ENCODE measurements at regions not wholly inside any gene's neighbourhood (a gene's known extent, or its start where the extent isn't known, plus 50 kb on each side); places are given as distances from the start of the nearest gene placed in this dataset.

DNA sequence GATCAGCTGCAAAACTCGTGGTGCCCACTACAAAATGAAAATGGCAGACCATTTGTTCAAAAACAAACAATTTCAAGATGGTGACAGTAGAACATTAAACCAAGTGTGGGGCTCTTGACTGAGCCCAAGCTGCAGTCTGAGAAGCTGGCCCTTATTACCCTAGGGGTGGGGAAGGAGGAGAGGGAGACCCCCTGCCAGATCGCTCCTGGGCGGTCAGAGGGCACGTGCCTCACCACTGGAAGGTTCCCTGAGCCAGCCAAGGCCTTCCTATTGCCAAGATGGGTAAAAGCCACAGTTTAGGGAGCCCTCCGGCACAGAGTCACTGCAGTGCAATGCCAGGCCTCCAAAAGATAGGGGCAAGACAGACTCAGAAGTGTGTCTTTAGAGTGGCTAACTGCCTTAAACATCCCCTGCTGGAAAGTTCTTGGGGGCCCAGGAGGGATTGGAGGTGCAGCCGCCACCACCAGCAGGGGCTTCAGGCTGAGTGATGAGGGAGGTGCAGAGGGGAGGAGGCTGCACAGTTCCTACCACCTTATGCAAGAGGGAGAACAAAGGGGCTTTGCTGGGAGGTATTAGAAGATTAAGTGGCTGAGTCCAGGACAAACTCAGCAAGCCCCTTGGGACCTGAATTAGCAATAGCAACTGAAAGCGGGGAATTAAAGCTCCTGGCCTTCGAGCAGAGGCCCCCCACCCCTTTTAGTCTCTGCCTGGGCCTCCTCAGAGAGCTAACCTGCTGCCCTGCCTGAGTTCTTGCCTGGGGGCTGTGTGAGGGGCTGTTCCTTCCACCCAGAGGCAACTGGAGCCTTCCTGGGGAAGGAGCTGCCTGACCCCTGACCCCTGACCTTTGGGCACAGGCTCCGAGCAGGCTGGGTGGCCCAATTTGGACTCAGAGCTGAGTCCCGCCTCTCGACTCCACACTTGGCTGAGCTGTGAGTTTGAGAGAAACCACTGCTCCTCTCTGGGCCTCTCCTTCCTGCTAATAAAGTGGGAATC, 88.4 kb downstream of the VEGFA start:
- in situ Hi-C loops (cut with HindIII; ENCODE audit: low sequenced_read_pairs) = no loop called here

DNA sequence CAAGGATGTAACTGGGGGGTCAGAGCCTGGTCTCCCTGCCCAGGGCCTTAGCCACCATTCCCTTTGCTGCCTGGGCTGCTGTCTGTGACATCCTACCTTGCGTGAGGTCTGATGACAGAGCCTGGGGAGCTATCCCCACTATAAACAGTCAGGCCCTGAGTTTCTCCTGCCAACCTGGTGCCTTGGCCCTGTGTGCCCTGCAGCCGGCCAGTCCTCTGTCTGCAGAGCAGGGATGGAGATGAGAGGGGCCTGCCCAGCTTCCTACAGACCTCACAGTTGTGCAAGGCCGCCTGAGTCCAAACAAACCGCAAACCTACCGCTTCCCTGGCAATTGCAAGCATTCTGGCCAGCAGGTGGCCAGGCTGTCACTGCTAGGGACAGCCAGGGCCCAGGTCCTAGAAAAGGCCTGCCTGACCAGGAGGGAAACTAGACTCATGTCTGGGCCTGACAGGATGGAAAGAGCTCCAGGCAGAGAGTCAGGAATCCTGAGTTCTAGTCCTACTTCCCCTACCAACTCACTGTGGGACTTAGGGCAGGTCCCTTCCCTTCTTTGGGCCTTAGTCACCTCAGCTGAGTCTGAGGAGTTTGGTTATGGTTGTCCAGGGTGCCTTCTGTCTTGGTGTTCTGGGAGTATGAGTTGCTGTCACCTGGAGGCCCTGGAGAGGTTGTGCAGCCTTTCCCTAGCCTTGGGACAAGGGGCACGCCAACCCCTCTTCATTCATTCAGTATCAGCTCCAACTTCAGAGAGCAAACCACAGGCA, 86.2 kb downstream of the VEGFA start:
- in situ Hi-C loops (cut with HindIII; ENCODE audit: low sequenced_read_pairs) = no loop called here

DNA sequence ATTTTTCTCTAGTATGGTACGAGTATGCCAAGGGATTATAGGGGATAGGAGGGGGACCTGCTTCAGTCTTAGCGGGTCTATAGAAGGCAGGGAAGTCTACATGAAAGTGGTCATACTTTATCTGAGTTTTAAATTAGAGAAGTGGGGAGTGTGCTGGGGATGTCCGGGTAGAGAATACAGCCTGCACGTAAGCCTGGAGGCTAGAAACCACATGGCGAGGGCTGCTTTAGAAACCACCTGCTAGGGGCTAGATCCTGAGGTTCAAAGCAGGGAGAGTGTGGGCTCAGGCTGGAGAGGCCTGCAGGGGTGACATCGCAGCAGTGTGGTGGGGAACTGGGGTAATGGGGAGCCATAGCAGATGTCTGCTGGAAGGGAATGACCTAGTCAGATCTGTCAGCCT, 85.2 kb downstream of the VEGFA start:
- in situ Hi-C loops (cut with HindIII; ENCODE audit: low sequenced_read_pairs) = no loop called here

DNA sequence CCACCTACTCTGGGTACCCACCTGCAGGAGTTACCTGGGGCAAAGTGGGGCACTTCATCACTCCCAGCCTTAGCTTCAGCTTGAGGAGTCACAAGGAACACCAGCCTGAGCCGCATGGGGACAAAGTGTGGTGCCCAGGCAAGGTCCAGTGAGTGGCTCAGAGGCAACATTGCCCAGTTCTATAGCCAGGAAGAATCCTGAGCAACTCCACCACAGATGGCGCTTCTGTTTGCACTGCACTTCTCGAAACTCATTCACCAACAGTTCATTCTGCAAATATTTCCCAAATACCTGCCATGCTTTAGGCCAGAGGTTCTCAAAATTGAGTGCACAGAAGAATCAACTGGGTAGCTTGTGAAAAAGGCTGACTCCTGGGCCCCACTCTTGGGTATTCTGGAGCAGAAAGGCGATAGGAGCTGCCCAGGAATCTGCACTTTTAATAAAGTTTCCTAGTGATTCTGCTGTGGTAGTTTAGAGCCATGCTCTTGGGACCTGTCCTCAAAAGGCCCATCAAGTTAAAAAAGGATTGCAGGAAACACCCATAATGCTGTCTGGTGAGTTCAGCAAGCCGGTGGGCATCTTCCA, 83.1 kb downstream of the VEGFA start:
- in situ Hi-C loops (cut with HindIII; ENCODE audit: low sequenced_read_pairs) = no loop called here

DNA sequence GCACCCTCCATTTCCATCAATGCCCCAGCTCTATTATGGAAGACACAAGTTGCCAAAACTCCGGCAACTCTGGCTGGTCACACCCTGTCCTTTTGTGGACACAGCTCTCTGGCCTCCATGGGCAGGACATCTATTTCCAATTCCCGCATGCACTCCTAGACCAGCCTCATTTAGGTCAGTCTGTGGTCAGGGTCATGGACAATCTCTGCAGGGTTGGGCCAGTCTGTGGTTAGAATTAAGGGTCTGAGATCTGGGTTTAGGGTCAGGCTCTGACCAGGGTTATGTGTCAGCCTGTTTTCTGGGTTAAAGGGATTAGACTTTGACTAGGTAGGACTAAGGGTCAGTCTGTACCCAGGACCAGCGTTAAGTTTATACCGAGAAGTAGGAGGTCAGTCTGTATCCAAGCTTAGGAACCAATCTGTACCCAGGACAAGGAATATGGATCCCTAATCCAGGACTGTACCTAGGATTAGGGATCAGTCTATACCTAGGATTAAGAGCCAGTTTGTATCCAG, 82.4 kb downstream of the VEGFA start:
- in situ Hi-C loops (cut with HindIII; ENCODE audit: low sequenced_read_pairs) = no loop called here

DNA sequence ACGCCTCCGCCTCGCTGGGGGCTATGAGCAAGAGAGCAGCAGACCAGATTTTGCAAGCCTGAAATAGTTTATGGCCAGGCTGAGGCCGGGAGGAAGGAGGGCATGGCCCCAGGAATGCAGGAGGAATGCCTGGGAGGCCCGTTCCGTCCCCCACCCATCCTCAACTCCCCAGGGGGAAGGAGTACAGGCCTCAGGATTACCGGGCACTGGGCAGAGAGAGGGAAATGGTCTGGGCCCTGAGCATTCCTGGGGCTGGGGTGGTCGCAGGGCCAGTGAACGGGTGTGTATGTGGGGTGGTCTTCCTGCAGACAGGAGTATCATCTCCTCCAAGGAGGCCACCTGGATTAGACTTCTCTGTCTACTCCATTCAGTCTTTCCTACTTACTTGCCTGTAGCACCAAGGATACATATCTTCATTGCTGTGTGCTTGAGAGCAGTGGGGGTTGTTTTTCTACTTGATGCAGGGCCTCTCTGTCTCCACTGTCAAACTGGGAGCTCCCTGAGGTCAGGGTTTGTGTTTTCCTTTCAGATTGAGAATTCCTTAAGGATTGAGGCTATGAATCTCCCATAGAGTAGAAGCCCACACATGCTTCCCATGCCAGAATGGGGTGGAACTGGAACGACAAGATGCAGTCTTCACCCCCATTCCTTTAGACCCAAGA, 81.3 kb downstream of the VEGFA start:
- in situ Hi-C loops (cut with HindIII; ENCODE audit: low sequenced_read_pairs) = no loop called here

DNA sequence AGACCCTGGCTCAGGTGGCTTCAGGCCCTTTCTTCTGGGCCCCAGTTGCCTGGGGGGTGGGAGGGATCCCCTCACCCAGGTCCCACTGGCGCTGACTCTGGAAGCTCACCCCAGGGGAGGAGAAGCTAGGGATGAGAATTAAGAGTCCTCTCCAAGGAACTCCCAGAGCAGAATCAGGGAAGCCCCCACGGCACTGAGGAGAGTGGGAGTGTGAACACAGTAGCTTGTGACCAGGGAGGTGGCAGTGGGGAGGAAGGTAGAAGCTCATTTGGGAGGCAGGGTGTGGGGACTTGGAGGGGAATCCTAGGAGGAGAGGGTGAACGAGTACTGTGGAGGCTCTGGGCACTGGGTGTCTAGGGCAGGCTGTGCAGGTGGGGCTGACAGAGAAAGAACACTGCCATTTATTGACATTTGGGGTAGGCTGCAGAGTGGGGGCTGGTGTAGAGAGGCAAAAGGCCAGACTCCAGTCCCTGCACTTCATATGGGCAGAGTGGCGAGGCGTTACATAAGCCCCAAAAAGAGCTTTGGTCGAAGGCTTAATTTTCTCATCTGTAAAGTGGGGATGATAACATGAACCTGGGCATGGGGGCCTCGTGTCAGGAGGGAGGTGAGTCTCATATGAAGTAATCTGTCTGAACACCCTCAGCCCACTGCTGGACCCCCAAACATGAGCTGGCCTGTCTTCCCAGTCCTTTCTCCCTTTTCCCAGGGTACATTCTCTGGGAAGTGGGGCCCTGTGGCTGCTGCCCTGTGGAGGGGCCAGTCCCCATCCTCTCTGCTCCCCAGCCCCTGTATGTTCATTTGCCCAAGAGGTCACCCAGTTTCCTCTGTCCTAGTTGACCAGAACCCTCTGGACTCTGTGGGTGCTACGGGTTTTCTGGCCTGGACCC, 80.5 kb downstream of the VEGFA start:
- in situ Hi-C loops (cut with HindIII; ENCODE audit: low sequenced_read_pairs) = no loop called here

DNA sequence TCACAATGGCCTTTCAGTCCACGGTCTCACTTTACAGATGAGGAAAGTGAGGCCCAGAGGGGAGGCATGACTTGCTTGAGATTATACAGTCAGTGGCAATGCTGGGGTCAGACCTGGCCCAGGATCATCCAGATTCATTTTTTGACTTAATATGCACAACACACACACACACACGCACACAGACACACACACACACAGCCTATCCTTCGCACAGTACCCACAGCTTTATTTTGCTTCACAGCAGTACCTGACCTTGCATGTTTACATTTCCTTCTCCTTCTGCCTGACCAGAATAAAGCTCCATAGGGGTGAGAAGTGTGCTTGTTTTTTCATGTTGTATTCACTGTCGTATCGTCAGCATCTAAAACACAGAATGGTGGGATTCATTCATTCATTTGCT, 79.8 kb downstream of the VEGFA start:
- in situ Hi-C loops (cut with HindIII; ENCODE audit: low sequenced_read_pairs) = no loop called here

DNA sequence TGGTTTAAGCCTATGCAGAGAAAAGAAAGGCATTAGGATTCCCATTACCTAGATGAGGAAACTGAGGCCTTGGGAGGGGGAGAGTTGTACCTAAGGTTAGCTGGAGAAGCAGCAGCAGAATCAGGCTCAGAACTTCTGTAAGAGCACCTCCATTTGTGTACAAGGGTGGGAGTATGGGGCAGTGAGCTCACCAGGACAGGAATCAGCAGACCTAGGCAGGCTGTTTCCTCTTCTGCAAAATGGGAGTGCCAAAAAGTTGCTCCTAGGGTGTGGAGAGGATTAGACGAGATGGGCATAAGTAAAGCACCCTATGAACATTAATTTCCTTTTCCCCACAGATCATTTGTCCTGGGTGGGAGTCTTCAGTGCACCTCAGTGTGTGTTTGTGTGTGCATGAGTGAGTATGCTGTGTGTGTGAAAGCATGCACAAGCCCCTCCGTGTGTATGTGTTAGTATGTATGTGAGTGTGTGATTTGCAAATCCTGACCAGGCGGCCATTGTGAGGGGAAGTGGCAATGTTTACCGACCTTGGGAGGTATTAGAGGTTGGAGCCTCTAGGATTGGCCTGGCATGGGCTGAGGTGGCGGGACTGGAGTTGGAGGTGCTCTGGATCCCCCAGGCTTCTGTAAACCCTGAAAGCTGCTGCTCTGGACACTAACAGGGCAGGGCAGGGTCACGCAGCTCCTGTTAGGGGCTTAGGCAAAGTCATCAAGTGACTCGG, 78.8 kb downstream of the VEGFA start:
- in situ Hi-C loops (cut with HindIII; ENCODE audit: low sequenced_read_pairs) = no loop called here

DNA sequence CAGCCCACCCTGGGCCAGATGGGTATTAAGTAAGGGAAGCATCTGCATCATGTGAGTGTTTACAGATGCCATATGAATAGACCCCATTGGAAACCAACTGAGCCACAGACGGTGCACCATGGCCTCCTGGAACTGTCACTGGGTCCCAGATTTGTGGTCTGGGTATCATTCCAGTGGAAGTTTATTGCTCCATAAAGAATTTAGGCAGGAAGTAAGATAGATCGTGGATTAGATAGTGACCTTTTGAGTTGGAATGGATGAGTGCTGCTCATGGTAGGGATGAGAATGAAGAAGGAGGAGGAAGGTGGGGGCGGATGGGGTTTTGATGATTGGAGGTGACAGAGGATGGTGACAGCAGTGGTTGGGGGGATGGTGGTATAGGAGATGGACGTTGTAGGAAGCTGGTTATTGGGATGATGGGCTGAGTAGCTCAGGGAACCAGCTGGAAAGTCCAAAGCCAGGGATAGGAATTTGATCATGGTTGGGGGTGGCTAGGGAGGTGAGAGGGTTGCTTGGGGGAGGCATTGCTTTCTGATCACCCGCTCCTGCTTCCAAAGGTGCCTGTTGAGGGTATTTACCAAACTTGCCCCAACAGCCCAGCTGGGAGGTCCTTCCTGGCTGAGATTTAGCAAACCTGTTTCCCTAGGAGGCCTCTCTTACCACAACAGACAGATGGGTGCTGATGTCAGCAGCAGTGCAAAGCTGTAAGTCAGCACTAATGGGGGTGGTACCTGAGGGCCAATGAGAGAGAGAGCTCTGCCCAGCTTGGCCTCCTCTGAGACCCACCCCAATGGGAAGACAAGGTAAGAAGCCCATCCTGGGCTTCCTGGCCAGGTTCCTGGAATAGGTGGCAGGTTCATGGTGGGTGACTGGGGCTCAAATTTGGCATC, 78.0 kb downstream of the VEGFA start:
- in situ Hi-C loops (cut with HindIII; ENCODE audit: low sequenced_read_pairs) = no loop called here

DNA sequence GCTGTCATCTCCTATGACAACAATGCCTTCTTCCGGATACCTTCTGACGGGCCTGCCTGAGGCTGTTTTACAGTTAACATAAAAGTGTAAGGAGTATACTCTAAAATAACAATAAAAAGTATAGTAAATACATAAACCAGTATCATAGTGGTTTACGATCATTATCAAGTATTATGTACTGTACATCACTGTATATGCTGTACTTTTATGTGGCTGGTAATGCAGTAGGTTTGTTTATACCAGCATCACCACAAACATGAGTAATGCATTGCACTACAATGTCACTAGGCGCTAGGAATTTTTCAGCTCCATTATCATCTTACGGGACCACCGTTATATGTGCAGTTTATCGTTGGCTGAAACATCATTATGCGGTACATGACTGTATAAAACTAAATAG, 76.5 kb downstream of the VEGFA start:
- in situ Hi-C loops (cut with HindIII; ENCODE audit: low sequenced_read_pairs) = no loop called here

DNA sequence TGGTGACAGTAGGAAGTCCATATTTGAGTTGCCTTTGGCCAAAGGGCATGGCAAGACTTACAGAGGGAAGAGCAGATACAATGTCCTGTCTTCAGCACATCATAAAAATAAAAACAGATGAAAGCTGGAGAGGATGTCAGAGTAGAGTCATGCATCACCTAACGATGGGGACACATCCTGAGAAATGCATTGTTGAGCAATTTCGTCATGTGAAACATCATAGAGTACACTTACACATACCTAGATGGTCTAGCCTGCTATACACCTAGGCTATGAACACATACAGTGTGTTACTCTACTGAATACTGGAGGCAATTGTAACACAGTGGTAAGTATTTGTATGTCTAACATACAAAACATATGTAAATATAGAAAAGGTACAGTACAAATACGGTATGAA, 75.6 kb downstream of the VEGFA start:
- in situ Hi-C loops (cut with HindIII; ENCODE audit: low sequenced_read_pairs) = no loop called here

DNA sequence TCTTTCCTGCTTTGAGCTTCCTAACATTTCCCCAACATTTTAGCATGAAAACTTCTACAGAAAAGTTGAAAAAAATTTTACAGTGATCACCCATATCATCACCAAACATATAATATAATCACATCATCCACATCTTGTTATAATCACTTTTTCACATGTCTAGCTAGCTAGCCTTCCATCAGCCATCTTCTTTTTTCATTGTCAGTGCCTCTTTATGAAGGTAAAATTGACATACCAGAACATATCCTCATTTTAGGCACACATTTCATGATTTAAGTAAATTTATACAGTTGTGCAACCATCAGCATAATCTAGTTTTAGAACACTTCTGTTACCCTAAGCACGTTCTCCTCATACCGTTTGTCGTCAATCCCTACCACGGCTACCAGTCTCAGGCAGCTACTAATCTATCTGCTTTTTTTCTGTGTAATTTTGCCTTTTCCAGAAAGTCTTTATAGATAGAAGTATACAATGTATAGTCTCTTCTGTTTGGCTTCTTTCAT, 73.7 kb downstream of the VEGFA start:
- in situ Hi-C loops (cut with HindIII; ENCODE audit: low sequenced_read_pairs) = no loop called here

DNA sequence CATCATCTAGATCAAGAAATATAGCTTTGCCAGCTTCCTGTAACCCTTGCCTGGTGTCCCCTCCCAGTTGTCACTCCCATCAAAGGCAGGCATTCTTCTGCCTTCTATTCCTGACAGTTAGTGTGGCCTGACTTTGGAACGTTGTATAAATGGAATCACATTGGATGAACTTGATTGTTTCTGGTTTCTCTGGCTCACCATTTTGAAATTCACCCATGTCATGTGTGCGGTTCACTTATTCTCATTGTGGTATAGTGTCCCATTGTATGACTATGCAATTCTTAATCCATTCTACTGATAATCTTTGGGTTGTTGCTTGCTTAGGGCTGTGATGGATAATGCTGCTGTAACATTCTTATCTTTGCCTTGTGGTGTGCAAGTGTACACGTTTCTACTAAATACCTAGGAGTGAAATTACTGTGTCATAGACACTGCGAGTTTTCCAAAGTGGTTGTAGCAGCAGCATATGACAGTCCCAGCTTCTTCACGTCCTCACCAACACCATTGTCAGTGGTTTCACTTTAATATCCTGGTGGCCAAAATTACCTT, 73.2 kb downstream of the VEGFA start:
- in situ Hi-C loops (cut with HindIII; ENCODE audit: low sequenced_read_pairs) = no loop called here

DNA sequence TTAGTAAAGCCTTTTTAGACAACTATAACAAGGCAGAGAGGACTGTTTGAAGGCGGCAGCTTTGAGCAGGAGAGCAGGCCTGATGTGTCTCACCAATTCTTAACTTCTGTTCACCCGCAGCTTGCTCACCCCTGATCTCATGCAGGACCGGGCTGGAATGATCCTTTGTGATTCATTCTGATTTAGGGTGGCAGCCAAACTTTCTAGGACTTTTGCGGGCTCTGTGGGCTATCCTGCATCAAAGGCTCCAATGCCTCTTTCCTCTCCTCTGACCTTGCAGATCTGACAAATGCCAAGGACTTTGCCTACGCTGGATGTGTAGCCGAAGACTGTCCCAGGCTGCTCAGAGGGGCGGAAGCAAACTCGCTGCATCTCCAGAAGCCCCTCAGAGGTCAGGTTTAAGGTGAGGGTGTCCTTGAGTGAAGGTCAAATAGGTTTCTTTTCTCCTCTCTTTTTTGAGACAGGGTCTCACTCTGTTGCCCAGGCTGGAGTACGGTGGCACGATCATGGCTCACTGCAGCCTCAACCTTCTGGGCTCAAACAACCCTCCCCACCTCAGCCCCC, 72.3 kb downstream of the VEGFA start:
- in situ Hi-C loops (cut with HindIII; ENCODE audit: low sequenced_read_pairs) = no loop called here

DNA sequence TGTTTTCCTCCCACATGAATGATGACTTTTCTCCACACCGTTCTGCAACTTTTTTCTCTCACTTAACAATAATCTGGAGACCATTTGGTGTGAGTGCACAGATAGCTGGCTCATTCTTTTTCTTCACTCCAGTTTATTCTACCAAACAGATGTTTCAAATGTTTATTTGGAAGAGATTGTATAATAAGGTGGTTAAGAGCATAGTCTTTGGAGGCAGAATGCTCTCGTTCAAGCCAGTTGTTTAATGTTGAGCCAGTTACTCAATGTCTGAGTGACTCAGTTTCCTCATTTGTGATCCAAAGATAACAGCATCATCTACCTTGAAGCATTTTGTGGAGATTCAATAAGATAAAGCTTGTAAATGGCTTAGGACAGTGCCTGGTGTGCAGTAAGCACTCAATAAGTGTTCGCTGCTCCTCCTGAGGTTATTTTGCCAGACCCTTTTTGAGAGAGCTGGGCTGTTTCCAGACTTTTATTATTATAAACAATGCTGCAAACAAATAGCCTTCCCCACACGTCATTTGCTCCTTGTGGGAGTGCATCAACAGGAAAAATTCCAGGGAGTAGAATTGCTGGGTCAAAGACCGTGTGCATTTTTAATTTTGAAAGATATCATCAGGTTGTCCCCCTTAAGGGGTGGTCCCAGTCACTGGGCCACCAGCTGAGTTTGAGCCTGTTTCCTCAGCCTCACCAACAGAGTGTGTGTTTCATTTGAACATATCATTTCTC, 70.6 kb downstream of the VEGFA start:
- in situ Hi-C loops (cut with HindIII; ENCODE audit: low sequenced_read_pairs) = no loop called here

Data from DLD1 (cell line).